Colonic mucosa (tissue), 4 donors: ENCODE measurements at regions not wholly inside any gene's neighbourhood (a gene's known extent, or its start where the extent isn't known, plus 50 kb on each side); places are given as distances from the start of the nearest gene placed in this dataset.

ENCODE experiments used
- DNase-seq: peaks from one replicate; pipeline ENCODE4 v3.0.0-alpha.2; 2020
- H3K27ac ChIP-seq: fragments of 200-600 bp; one replicate; pipeline ENCODE4 v1.8.0; 2021
- H3K27me3 ChIP-seq: fragments of 200-600 bp; one replicate; pipeline ENCODE4 v1.8.0; 2021
- H3K36me3 ChIP-seq: fragments of 200-600 bp; one replicate; pipeline ENCODE4 v1.8.0; 2021
- H3K4me1 ChIP-seq: fragments of 200-600 bp; one replicate; pipeline ENCODE4 v1.8.0; 2021; ENCODE audit warnings: mild to moderate bottlenecking
- H3K4me3 ChIP-seq: fragments of 200-600 bp; one replicate; pipeline ENCODE4 v1.8.0; 2021
- H3K9ac ChIP-seq, 2 donors: one replicate each; pipeline ENCODE4 v1.7.0; 2013; ENCODE audit warnings: control low read depth in 2 of 2, low read depth in 2 of 2, low read length in 2 of 2
- H3K9me3 ChIP-seq: fragments of 200-600 bp; one replicate; pipeline ENCODE4 v1.8.0; 2021
- CTCF ChIP-seq: fragments of 200-600 bp; IDR thresholded peaks from one replicate; pipeline ENCODE4 v1.8.0; 2022; ENCODE audit warnings: antibody characterized with exemption, mild to moderate bottlenecking
- intact Hi-C: fragments of 100-400 bp; cut with DNase I; formaldehyde crosslinking; loops from one replicate; pipeline ENCODE4 v1.14.1; 2022
- donor health status: healthy.
- donor health status: DM: no; HTN: no; CAD: no.
- donor health status: DM: no; HTN: no; CAD: no.

GRCh38 chr6:140440223-140440835 lies 1065.9 kb upstream of the CITED2 start:
- Histone ChIP-seq H3K4me1 (no peaks in the 10 kb centered on the region), H3K27me3 (no peaks in the 10 kb centered on the region), H3K27ac (no peak overlapping the region), H3K9me3 (no peaks in the 10 kb centered on the region), H3K9ac (no peak overlapping the region), H3K4me3 (no peak overlapping the region), H3K36me3 (no peaks in the 10 kb centered on the region)
- no peak for DNase-seq
- intact Hi-C loops, result loop anchor here (10.0 kb wide), 2 partner anchors 556 to 1066 kb away; partner anchors contain the start of gene CITED2
- no peak for TF ChIP-seq CTCF

DNA sequence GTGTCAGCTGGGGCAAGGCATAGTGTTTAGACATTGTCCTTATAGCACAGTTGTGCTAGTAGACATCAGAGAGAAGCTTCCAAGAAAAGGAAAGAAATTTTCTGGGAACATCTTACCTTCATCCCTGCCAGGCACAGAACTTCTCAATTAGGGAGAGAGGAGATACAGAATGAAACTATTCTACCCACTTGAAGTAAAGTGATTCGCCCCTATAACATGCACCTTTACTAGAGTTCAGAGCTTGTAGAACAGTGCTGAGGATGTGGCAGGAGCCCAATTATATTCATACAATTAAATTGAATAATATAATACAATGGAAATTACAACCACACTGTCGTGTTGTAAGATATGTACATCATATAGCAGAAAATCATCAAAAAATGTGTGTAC lies 1063.9 kb upstream of the CITED2 start:
- intact Hi-C loops, result no loop called here
- H3K27ac ChIP-seq, result no peak overlapping the region
- no peak for DNase-seq
- H3K9me3 ChIP-seq, result no peaks in the 10 kb centered on the region
- no peaks in the 10 kb centered on the region for H3K36me3 ChIP-seq
- H3K4me1 ChIP-seq, result no peaks in the 10 kb centered on the region
- TF ChIP-seq CTCF, result no peak
- H3K9ac ChIP-seq, result no peak overlapping the region
- H3K27me3 ChIP-seq, result no peaks in the 10 kb centered on the region
- H3K4me3 ChIP-seq, result no peak overlapping the region

DNA sequence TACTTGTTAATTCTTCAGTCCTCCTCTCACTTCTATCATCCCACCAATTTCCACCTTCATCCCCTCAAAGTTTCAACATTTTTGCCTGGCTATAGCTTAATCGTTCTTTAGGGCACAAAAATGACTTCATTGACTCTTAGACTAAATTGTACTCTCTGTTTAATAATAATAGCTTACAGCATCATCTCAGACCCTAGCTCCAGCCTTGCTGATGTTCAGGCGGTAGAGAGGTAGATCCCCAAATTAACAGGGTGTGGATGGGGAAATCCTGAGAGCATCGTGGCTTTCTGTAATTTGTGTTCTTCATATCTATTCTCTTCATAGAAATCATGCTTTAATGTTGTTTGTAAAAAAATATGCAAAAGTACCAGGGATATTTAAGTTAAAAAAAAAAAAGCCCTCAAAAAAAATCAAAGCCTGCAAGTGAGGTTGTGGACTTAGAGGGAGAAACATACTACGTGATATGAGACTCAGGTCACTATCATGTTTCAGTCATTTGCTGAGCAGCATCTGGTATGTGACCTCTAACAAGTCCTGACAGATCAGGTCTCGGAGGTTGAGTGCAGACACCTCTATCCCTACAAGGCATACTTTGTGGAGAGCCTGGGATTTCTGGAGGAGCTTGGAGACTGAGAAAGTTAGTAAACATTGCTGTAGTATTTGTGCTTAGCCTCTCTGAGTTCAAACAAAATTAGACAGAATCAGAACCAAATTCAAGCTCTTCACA lies 1063.3 kb upstream of the CITED2 start:
- Histone ChIP-seq H3K36me3 (no peaks in the 10 kb centered on the region), H3K27me3 (no peaks in the 10 kb centered on the region), H3K9ac (no peak overlapping the region), H3K9me3 (no peaks in the 10 kb centered on the region), H3K27ac (no peak overlapping the region), H3K4me1 (no peaks in the 10 kb centered on the region), H3K4me3 (no peak overlapping the region)
- intact Hi-C loops, result no loop called here
- DNase-seq, result no peak
- TF ChIP-seq CTCF, result no peak

- no peak overlapping the region for H3K27ac ChIP-seq
- no peak for TF ChIP-seq CTCF
- no peaks in the 10 kb centered on the region for H3K4me1 ChIP-seq
- H3K36me3 ChIP-seq, result no peaks in the 10 kb centered on the region
- H3K9me3 ChIP-seq, result no peaks in the 10 kb centered on the region
- H3K27me3 ChIP-seq, result no peaks in the 10 kb centered on the region
- intact Hi-C loops, result no loop called here
- no peak overlapping the region for H3K9ac ChIP-seq
- no peak overlapping the region for H3K4me3 ChIP-seq
- no peak for DNase-seq
Observed at GRCh38 chr6:140436023-140436811, 1061.8 kb upstream of the CITED2 start.

DNA sequence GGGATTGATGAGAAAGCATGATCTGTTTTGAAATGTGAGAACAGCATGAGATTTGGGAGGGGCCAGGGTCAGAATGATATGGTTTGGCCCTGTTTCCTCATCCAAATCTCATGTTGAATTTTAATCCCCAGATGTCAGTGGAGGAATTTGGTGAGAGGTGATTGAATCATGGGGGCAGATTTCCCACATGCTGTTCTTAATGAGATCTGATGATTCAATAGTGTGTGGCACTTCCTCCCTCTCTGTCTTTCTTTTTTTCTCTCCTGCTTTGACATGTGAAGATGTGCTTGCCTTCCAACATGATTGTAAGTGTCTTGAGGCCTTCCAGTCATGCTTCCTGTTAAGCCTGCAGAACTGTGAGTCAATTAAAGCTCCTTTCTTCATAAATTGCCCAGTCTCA lies 1060.3 kb upstream of the CITED2 start:
- no peaks in the 10 kb centered on the region for H3K4me1 ChIP-seq
- no peak overlapping the region for H3K4me3 ChIP-seq
- no peaks in the 10 kb centered on the region for H3K27me3 ChIP-seq
- TF ChIP-seq CTCF, result no peak
- H3K9ac ChIP-seq, result no peak overlapping the region
- no peak for DNase-seq
- H3K9me3 ChIP-seq, result no peaks in the 10 kb centered on the region
- no peak overlapping the region for H3K27ac ChIP-seq
- no peaks in the 10 kb centered on the region for H3K36me3 ChIP-seq
- intact Hi-C loops, result no loop called here
